ENCODE measurements at regions not wholly inside any gene's neighbourhood (a gene's known extent, or its start where the extent isn't known, plus 50 kb on each side); places are given as distances from the start of the nearest gene placed in this dataset.

GRCh38 chr7:93008833-93009232 lies 108.9 kb downstream of the SAMD9 start:
- H3K9me3 ChIP-seq (replicated peaks in 1 of 2; ENCODE audit: control insufficient read depth in 1 of 2, insufficient read depth in 1 of 2, low read length in 2 of 2) = no peaks in the 10 kb centered on the region
- Mint-ChIP-seq H3K4me3 (no peak overlapping the region), H3K4me1 (no peaks in the 10 kb centered on the region), H3K9me3 (peaks cover 0 to 2% (median 0%) of the 10 kb centered on the region in 7 donors), H3K36me3 (no peaks in the 10 kb centered on the region), H3K27me3 (ENCODE audit: low read depth in 3 of 3) (peaks cover 0 to 1% (median 0%) of the 10 kb centered on the region in 3 donors), H3K27ac (no peak overlapping the region)
- no peak overlapping the region for H2AFZ ChIP-seq (ENCODE audit: insufficient read depth, low read depth, low read length, poor library complexity, severe bottlenecking)
- no peak overlapping the region for H3K4me3 ChIP-seq (replicated peaks in 1 of 3; ENCODE audit: low read depth in 2 of 3, low read length in 3 of 3)
- H3K4me1 ChIP-seq (ENCODE audit: control insufficient read depth in 1 of 2, insufficient read depth in 2 of 2, low read length in 2 of 2) = no peaks in the 10 kb centered on the region
- no peak for DNase-seq
- H3K79me2 ChIP-seq (ENCODE audit: insufficient read depth, low read length) = no peaks in the 10 kb centered on the region
- no peaks in the 10 kb centered on the region for H3K36me3 ChIP-seq (replicated peaks in 1 of 2; ENCODE audit: control insufficient read depth in 1 of 2, insufficient read depth in 2 of 2, low read length in 2 of 2)
- H4K20me1 ChIP-seq (ENCODE audit: insufficient read depth, low read length) = no peaks in the 10 kb centered on the region
- H3K27me3 ChIP-seq (ENCODE audit: control insufficient read depth in 2 of 2, insufficient read depth in 2 of 2, low read length in 2 of 2) = no peaks in the 10 kb centered on the region
- TF ChIP-seq CTCF (IDR thresholded peaks at IDR 0.05) = no peak
- H3K4me2 ChIP-seq (replicated peaks; ENCODE audit: extremely low read depth, low read length, poor library complexity, severe bottlenecking) = no peak overlapping the region
- H3K9ac ChIP-seq (ENCODE audit: insufficient read depth, low read length, poor library complexity, severe bottlenecking) = no peak overlapping the region
- WGBS (ENCODE audit: insufficient coverage) = no CpG with 5 or more reads among the region's 3 CpGs
- intact Hi-C loops (cut with micrococcal nuclease) = no loop called here
- no peak overlapping the region for H3K27ac ChIP-seq (ENCODE audit: low read depth in 1 of 2, low read length in 2 of 2)

GRCh38 chr7:93006480-93007095 lies 111.2 kb downstream of the SAMD9 start:
- H3K79me2 ChIP-seq (ENCODE audit: insufficient read depth, low read length) = no peaks in the 10 kb centered on the region
- H3K9me3 Mint-ChIP-seq = peaks cover 0 to 2% (median 0%) of the 10 kb centered on the region in 7 donors
- H3K4me2 ChIP-seq (replicated peaks; ENCODE audit: extremely low read depth, low read length, poor library complexity, severe bottlenecking) = no peak overlapping the region
- H3K36me3 Mint-ChIP-seq = no peaks in the 10 kb centered on the region
- no peak overlapping the region for H3K27ac Mint-ChIP-seq
- H3K9me3 ChIP-seq (replicated peaks in 1 of 2; ENCODE audit: control insufficient read depth in 1 of 2, insufficient read depth in 1 of 2, low read length in 2 of 2) = no peaks in the 10 kb centered on the region
- no CpG with 5 or more reads among the region's 3 CpGs for WGBS (ENCODE audit: insufficient coverage)
- H3K4me1 Mint-ChIP-seq = no peaks in the 10 kb centered on the region
- H3K4me1 ChIP-seq (ENCODE audit: control insufficient read depth in 1 of 2, insufficient read depth in 2 of 2, low read length in 2 of 2) = no peaks in the 10 kb centered on the region
- H3K36me3 ChIP-seq (replicated peaks in 1 of 2; ENCODE audit: control insufficient read depth in 1 of 2, insufficient read depth in 2 of 2, low read length in 2 of 2) = no peaks in the 10 kb centered on the region
- H3K27me3 Mint-ChIP-seq (ENCODE audit: low read depth in 3 of 3) = peaks cover 0 to 1% (median 0%) of the 10 kb centered on the region in 3 donors
- H4K20me1 ChIP-seq (ENCODE audit: insufficient read depth, low read length) = no peaks in the 10 kb centered on the region
- H3K27ac ChIP-seq (ENCODE audit: low read depth in 1 of 2, low read length in 2 of 2) = no peak overlapping the region
- H3K4me3 Mint-ChIP-seq = no peak overlapping the region
- no peak for DNase-seq
- H3K9ac ChIP-seq (ENCODE audit: insufficient read depth, low read length, poor library complexity, severe bottlenecking) = no peak overlapping the region
- TF ChIP-seq CTCF (IDR thresholded peaks at IDR 0.05) = no peak
- H2AFZ ChIP-seq (ENCODE audit: insufficient read depth, low read depth, low read length, poor library complexity, severe bottlenecking) = no peak overlapping the region
- no peak overlapping the region for H3K4me3 ChIP-seq (replicated peaks in 1 of 3; ENCODE audit: low read depth in 2 of 3, low read length in 3 of 3)
- intact Hi-C loops (cut with micrococcal nuclease) = no loop called here
- no peaks in the 10 kb centered on the region for H3K27me3 ChIP-seq (ENCODE audit: control insufficient read depth in 2 of 2, insufficient read depth in 2 of 2, low read length in 2 of 2)

Data from CD14-positive monocyte (primary cell).